Activated CD8-positive, alpha-beta memory T cell treated with anti-CD3 and anti-CD28 coated beads for 48 hours (primary cell): ENCODE measurements at regions not wholly inside any gene's neighbourhood (a gene's known extent, or its start where the extent isn't known, plus 50 kb on each side); places are given as distances from the start of the nearest gene placed in this dataset.

Source experiments
- DNase-seq, 3 experiments: peaks; one replicate each; pipeline ENCODE4 v3.0.0-alpha.2; 2020; ENCODE audit warnings: low read depth in 2 of 3, low spot score in 2 of 3

DNA sequence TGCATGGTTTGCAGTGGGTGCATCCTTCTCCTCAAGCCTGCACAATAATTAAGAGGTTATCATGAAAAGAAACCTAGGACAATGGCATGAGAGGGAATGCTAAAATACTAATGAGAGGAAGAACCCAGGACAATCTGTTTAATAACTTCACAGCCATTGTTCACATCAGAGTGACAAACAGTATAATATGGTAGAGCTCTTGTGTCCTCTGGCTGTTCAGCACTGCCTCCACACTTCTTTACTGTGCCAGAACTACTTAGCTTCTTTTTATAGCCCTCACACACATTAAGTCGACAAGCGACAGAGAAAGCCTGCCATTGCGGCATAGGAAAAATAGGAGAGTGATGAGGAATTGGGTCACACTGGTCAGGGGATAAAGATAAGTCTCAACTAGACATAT lies 65.0 kb upstream of the MEIS2 start:
- no peak for DNase-seq

DNA sequence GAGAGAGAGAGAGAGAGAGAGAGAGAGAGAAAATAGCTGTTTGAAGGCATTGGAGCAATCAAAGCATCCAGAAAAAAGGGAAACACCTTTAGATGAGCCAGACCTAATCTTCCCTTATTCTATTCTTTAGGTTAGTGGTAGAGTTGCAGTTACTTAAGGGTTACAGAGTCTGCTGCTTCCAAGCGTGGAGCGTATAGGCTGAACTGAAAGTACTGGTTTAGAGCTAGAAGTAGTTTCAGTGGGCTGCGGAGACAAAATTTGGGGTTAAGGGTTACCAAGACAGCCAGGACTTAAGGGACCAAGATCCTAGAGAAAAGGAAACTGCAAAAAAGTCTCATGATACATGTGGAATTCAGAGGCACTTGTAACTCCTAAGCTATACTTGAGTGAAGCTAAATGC lies 66.1 kb upstream of the MEIS2 start:
- DNase-seq: no peak

GRCh38 chr15:37181339-37181738 lies 81.0 kb upstream of the MEIS2 start:
- no peak for DNase-seq

GRCh38 chr15:37199545-37199944 lies 99.2 kb upstream of the MEIS2 start:
- DNase-seq: no peak

DNA sequence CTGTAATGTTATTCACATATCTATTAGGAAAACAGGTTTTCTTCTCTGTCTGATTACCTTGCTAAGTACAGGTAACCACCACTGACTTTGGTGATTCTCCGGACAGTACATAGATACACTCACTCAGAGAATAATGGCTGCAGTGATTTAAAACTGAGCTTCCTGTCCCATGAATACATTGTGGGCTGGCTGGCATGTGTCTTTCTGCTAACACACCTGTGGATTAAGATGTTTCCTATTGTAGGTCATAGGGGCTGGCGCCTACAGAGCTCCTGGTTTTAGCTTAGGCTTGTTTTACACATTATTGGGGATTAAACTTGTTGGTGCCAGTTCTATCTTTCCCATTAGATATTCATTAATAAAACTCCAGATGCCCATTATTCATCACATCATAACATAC lies 102.7 kb upstream of the MEIS2 start:
- no peak for DNase-seq

GRCh38 chr15:37204692-37205091 lies 104.3 kb upstream of the MEIS2 start:
- DNase-seq: no peak

DNA sequence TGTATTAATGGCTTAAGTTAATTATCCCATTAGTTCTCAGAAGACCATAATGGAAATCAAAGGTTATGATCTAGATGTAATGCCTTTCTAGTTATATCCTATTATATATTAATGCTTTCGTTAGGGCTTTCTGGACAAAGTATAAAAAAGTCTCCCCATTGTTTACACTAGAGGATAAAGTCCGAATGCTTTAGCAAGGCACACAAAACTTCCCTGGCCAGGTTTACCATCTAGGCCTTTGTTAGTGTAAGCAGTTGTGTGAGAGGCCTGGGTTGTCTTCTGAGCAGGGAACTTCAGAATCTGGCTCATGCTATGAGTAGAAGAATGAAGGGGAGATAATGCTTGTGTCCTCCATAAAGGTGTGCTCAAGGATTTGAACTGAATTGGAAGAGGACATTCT lies 106.3 kb upstream of the MEIS2 start:
- DNase-seq: no peak

DNA sequence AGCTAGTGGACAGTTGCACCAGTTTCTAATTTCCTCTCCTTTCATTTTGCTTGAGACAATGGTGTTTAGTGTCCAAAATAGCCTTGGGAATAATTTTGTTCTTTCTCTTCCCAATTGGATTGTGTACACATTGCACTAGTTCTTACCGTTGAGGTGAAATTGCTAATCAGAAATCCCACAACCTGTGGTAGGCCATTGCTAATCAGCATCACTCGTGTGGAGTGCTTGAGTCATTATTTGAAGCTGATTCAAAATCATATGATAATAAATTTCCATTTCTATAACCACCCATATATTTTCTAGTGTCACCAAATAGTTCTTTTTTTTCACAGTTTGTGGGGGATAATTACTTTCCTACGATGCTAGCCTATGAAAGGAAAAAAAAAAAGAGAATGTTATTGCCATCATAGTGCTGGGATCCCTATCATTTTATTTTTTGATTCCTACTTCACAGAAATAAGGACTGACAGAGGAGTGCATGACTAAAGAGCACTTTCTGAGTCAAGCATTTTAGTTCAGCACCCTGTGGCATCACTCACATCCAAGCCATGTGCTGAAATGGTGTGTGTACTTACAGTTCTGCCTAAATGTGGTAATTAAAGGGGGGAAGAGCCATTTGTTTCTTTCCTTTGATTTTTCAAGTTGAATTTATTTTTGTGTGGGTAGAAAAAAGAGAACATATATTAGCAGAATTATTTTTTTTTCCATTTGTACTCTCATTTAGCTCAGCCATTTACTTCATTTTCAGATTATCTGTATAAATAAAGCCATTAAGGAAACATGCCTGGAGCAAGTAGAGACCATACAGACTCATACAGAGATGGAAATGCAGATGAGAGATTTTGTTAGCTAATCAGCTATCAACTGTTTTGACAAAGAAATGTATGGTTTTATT lies 108.0 kb upstream of the MEIS2 start:
- no peak for DNase-seq

- no peak for DNase-seq
These were observed 108.7 kb upstream of the MEIS2 start for GRCh38 chr15:37209041-37209363.

GRCh38 chr15:37217567-37217966 lies 117.2 kb upstream of the MEIS2 start:
- DNase-seq: no peak

- no peak for DNase-seq
These were observed 118.1 kb upstream of the MEIS2 start for GRCh38 chr15:37218351-37218916.

GRCh38 chr15:37219211-37219701 lies 118.9 kb upstream of the MEIS2 start:
- DNase-seq: no peak

GRCh38 chr15:37220949-37221670 lies 120.8 kb upstream of the MEIS2 start:
- no peak for DNase-seq

DNA sequence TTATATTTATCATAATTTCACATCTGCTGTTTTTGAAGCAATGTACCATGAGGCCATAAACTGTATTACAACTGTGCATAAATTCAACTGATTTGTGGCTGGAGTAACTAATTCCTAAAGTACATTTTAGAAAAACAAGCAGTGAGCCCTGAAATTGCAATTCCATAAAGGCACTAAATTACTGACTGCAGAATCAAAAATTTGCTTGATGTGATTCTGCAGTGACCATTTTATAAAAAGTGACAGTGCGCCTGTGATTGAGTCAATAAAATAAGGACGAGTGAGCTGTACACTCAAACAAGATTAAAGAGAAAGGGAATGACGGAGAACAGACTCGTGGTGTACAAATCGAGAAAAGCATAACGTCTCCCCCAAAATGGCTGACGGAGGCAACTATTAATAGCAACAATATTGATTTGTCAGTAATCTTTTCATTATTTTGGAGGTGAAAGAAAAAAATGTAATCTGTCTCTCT lies 121.4 kb upstream of the MEIS2 start:
- no peak for DNase-seq

DNA sequence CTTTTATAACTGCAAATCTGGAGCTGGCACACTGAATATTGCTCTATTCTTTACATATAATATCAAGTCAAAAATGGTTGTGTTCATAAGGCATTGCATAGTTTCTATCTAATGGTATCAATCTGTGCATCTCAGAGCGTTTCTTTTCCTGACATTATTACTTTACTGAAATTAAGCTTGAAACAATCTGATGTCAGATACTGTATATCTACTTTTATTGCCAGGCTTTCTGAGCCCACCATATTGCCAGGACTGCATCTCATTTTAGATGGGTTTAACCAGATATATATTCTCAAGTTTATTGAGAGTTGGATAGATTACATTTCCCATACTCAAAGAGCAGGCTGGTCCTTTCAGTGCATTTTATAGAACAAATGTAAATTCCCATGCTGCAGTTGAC lies 122.7 kb upstream of the MEIS2 start:
- DNase-seq: no peak

DNA sequence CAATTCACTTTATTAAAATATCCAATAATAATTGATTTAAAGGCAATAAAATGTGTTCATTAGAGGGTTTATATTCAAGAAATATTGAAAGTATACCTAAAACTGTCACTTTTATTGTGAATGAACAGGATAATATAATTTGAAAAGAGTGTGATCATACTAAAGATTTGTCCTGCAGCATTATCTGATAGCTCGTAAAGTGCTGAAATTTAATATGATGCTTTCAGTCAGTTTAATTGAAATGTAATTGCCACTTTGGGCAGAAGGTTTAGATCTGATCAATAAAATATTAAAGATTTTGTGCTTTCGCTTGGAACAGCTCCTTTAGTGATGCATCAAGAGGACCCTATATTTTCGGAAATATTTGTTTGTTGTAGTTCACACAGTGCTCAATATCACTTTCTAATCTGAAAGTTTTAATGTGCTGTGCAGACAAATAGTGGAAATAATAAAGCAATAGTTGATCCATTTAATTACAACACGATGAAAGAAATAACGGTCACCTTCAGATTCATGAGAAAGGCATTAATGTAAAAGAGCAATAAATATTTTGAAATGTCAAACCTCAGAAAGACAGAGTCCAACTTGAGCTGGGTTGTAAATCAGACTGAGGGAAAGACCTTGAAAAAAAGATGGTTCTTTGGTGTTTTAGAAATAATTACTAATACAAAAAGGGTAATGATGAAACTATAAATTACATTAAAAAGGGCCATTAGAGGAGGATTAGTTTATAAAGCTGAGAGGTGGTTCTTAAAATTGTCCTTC lies 129.7 kb upstream of the MEIS2 start:
- DNase-seq: no peak

GRCh38 chr15:37245358-37245757 lies 145.0 kb upstream of the MEIS2 start:
- DNase-seq: no peak

DNA sequence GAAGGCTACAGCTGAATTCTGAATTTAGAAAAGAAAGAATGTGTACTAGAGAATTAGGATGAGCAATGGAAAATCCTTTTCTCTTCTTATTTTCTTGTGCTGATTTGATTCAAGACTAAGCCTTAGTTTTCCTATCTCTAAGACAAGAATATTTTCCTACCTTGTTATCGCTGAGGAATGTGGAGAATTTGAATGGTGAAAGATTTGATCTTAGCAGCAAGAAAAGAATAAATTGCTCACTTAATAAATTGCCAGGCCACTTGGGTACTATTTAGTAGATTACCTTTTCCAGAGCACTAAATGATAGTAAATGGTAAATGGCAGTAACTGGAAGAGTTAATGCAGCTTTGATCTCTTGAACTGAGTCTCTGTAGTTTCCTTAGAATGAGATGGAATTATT lies 145.7 kb upstream of the MEIS2 start:
- DNase-seq: no peak

GRCh38 chr15:37246856-37247255 lies 146.5 kb upstream of the MEIS2 start:
- DNase-seq: no peak

DNA sequence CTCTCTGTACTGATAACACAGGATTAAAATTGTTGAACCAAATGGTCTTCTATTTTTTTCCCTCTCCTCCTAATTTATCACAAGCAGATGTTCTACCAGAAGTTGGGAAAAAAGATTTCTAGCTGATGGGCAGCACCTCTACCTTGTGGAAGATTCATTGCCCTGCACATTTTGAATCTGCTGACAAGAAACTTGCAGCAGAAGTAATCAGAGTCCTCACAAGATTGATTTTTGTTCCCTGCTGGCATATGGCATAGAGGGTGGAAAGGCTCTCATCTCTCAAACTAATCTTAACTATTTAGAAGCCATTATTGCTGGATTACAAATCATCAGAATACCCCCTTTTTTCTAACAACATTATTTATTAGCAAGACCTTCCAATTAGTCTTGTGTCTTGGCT lies 148.9 kb upstream of the MEIS2 start:
- no peak for DNase-seq

- no peak for DNase-seq
These were observed 152.2 kb upstream of the MEIS2 start for GRCh38 chr15:37252530-37252929.
